ENCODE measurements at regions not wholly inside any gene's neighbourhood (a gene's known extent, or its start where the extent isn't known, plus 50 kb on each side); places are given as distances from the start of the nearest gene placed in this dataset.

DNA sequence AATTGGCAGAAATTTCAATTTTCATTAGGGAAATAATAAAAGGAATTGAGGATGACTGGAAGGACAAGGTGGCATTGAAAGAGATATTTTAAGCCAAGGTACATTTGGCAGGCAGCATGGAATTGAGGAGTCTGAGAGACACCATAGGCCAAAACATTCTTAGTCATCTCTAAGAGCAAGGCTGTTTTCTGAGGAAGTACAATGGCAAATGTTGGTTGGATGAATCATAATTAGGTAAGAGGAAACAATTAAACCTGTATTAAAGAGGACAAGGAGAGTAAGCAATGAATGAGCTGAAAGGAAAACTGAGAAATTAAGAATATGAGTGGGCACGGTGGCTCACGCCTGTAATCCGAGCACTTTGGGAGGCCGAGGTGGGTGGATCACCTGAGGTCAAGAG is 86.3 kb downstream of the MRPL32 start:
- no peak overlapping the region for H2BK12ac ChIP-seq (ENCODE audit: low read depth, low read length)
- no peak for DNase-seq (ENCODE audit: low read depth in 1 of 2, low spot score in 2 of 2)

More for the DNA sequence above, 86.3 kb downstream of the MRPL32 start:
- Histone ChIP-seq H3K56ac (replicated peaks; ENCODE audit: insufficient read length, low read depth, low read length) (no peak overlapping the region), H4K8ac (ENCODE audit: extremely low read depth, insufficient read depth, low read length) (no peak overlapping the region), H2BK120ac (replicated peaks; ENCODE audit: low read depth, low read length) (no peak overlapping the region), H3K27ac (ENCODE audit: low read depth, low read length) (no peak overlapping the region), H3K9ac (replicated peaks in 1 of 4; ENCODE audit: extremely low read depth in 1 of 4, low read depth in 3 of 4, low read length in 3 of 4) (no peak overlapping the region), H4K5ac (ENCODE audit: insufficient read length, low read depth, low read length) (no peak overlapping the region), H2BK15ac (ENCODE audit: low read length) (no peak overlapping the region), H3K27me3 (replicated peaks in 1 of 4; ENCODE audit: control insufficient read depth in 3 of 4, extremely low read depth in 1 of 4, insufficient read depth in 3 of 4, low read length in 3 of 4) (no peaks in the 10 kb centered on the region), H3K79me2 (ENCODE audit: control insufficient read depth in 1 of 2, insufficient read depth in 2 of 2, low read length in 2 of 2) (no peaks in the 10 kb centered on the region), H4K91ac (replicated peaks; ENCODE audit: insufficient read length, low read length) (no peak overlapping the region), H2AFZ (ENCODE audit: low read length) (no peak overlapping the region), H3K23me2 (ENCODE audit: low read depth, low read length) (no peaks in the 10 kb centered on the region), H3K4me2 (ENCODE audit: insufficient read depth in 1 of 2, low read depth in 2 of 2, low read length in 2 of 2) (no peak overlapping the region), H3K14ac (ENCODE audit: insufficient read length) (no peak overlapping the region), H3K9me3 (ENCODE audit: insufficient read depth in 2 of 2, low read depth in 1 of 2, low read length in 1 of 2) (no peaks in the 10 kb centered on the region), H2AK5ac (ENCODE audit: low read depth, low read length) (no peak overlapping the region), H4K20me1 (replicated peaks in 1 of 2; ENCODE audit: control insufficient read depth in 1 of 2, insufficient read depth in 2 of 2, low read length in 2 of 2) (no peaks in the 10 kb centered on the region), H3K4me3 (ENCODE audit: extremely low read depth in 1 of 4, insufficient read depth in 2 of 4, low read depth in 3 of 4, low read length in 4 of 4) (no peak overlapping the region), H3K4ac (replicated peaks; ENCODE audit: insufficient read length, low read depth, low read length) (no peak overlapping the region), H3K36me3 (ENCODE audit: control insufficient read depth in 2 of 4, insufficient read depth in 4 of 4, low read length in 3 of 4) (no peaks in the 10 kb centered on the region), H3K79me1 (ENCODE audit: low read depth, low read length) (no peaks in the 10 kb centered on the region), H3K18ac (ENCODE audit: extremely low read depth, low read length) (no peak overlapping the region), H3K23ac (ENCODE audit: insufficient read length) (no peak overlapping the region), H2BK20ac (ENCODE audit: low read length) (no peak overlapping the region), H2BK5ac (ENCODE audit: low read depth, low read length) (no peak overlapping the region), H3K4me1 (replicated peaks in 1 of 4; ENCODE audit: control insufficient read depth in 3 of 4, insufficient read depth in 4 of 4, low read length in 3 of 4) (no peaks in the 10 kb centered on the region; a peak in 1 of 7 replicates)
- 95% methylated on average over 4 of the region's 4 CpGs; no CpG with 5 or more reads in 1 of the 2 experiments for WGBS, 2 experiments (ENCODE audit: extremely low coverage in 1 of 2, insufficient coverage in 1 of 2, insufficient read length in 1 of 2, insufficient replicate concordance in 2 of 2, low coverage in 1 of 2, low lambda C conversion rate in 2 of 2, missing lambda C conversion rate in 1 of 2)
- FAIRE-seq, result no peak
- no peak for TF ChIP-seq ZNF274 (IDR thresholded peaks at IDR 0.05; ENCODE audit: borderline replicate concordance, extremely low read depth, low read length)
- ChIA-PET POLR2A (ENCODE audit: partially characterized antibody) (no interaction called here), CTCF (ENCODE audit: partially characterized antibody) (interaction anchor here (1.6 kb wide), 1 partner anchor 11 kb away, joined by 4 read pairs; no protein-coding TSS in a partner anchor)

Measured in H1 (cell line).